H9 (cell line): ENCODE measurements at regions not wholly inside any gene's neighbourhood (a gene's known extent, or its start where the extent isn't known, plus 50 kb on each side); places are given as distances from the start of the nearest gene placed in this dataset.

Experiments used
- DNase-seq: peaks from one replicate; pipeline ENCODE4 v3.0.0-alpha.2; 2017
- H2AFZ ChIP-seq: one replicate; pipeline ENCODE4 v1.6.1; 2013; ENCODE audit warnings: mild to moderate bottlenecking, low read length, control low read depth, moderate library complexity
- H2AK5ac ChIP-seq: 2 replicates; pipeline ENCODE4 v1.6.1; 2013; ENCODE audit warnings: low read length, control low read depth, mixed read lengths; ENCODE audit not compliant: insufficient read length
- H2BK120ac ChIP-seq: one replicate; pipeline ENCODE4 v1.6.1; 2013; ENCODE audit warnings: low read depth, mild to moderate bottlenecking, low read length, control low read depth, inconsistent platforms; ENCODE audit not compliant: poor library complexity, severe bottlenecking
- H2BK12ac ChIP-seq: 2 replicates; pipeline ENCODE4 v1.6.1; 2013; ENCODE audit warnings: low read length, control low read depth, mixed read lengths, low read depth; ENCODE audit not compliant: insufficient read length
- H2BK15ac ChIP-seq: 2 replicates; pipeline ENCODE4 v1.6.1; 2013; ENCODE audit warnings: low read depth, low read length, control low read depth
- H2BK20ac ChIP-seq: one replicate; pipeline ENCODE4 v1.6.1; 2013; ENCODE audit warnings: low read depth, mild to moderate bottlenecking, low read length, control low read depth, inconsistent platforms; ENCODE audit not compliant: poor library complexity, severe bottlenecking
- H2BK5ac ChIP-seq: 2 replicates; pipeline ENCODE4 v1.6.1; 2013; ENCODE audit warnings: low read length, control low read depth, mixed read lengths; ENCODE audit not compliant: insufficient read length
- H3K14ac ChIP-seq: 2 replicates; pipeline ENCODE4 v1.6.1; 2013; ENCODE audit warnings: low read length, control low read depth; ENCODE audit not compliant: insufficient read depth
- H3K18ac ChIP-seq: 2 replicates; pipeline ENCODE4 v1.6.1; 2013; ENCODE audit warnings: low read depth, mild to moderate bottlenecking, mixed read lengths, low read length, control low read depth; ENCODE audit not compliant: insufficient read length
- H3K23ac ChIP-seq: 2 replicates; pipeline ENCODE4 v1.6.1; 2013; ENCODE audit warnings: low read length, control low read depth, mixed read lengths, low read depth; ENCODE audit not compliant: insufficient read length
- H3K23me2 ChIP-seq: 2 replicates; pipeline ENCODE4 v1.6.1; 2013; ENCODE audit warnings: low read depth, mild to moderate bottlenecking, mixed read lengths, low read length, control low read depth; ENCODE audit not compliant: insufficient read length, poor library complexity, severe bottlenecking
- H3K27ac ChIP-seq: 2 replicates; pipeline ENCODE4 v1.5.1; 2013; ENCODE audit warnings: low read length, control low read depth, mixed read lengths, low read depth; ENCODE audit not compliant: insufficient read length
- H3K27me3 ChIP-seq: 2 replicates; pipeline ENCODE4 v1.6.1; 2013; ENCODE audit warnings: low read length, control low read depth, inconsistent platforms; ENCODE audit not compliant: insufficient read depth
- H3K4ac ChIP-seq: 2 replicates; pipeline ENCODE4 v1.6.1; 2013; ENCODE audit warnings: low read depth, mild to moderate bottlenecking, control low read depth, inconsistent platforms, low read length, moderate library complexity
- H3K4me1 ChIP-seq: 2 replicates; pipeline ENCODE4 v1.6.1; 2013; ENCODE audit warnings: low read length, control low read depth, inconsistent platforms; ENCODE audit not compliant: insufficient read depth
- H3K4me2 ChIP-seq: 2 replicates; pipeline ENCODE4 v1.6.1; 2013; ENCODE audit warnings: low read length, control low read depth, mixed read lengths; ENCODE audit not compliant: insufficient read length, insufficient read depth
- H3K56ac ChIP-seq: 2 replicates; pipeline ENCODE4 v1.6.1; 2013; ENCODE audit warnings: low read depth, mild to moderate bottlenecking, mixed read lengths, low read length, control low read depth; ENCODE audit not compliant: insufficient read length
- H3K79me1 ChIP-seq: 2 replicates; pipeline ENCODE4 v1.6.1; 2013; ENCODE audit warnings: low read depth, mild to moderate bottlenecking, moderate library complexity, low read length, control low read depth, inconsistent platforms; ENCODE audit not compliant: insufficient read depth, poor library complexity, severe bottlenecking
- H3K79me2 ChIP-seq: 2 replicates; pipeline ENCODE4 v1.6.1; 2013; ENCODE audit warnings: low read length, control low read depth, inconsistent platforms; ENCODE audit not compliant: insufficient read depth
- H3K9ac ChIP-seq: 2 replicates; pipeline ENCODE4 v1.6.1; 2013; ENCODE audit warnings: low read length, control low read depth, mixed read lengths; ENCODE audit not compliant: insufficient read length; ENCODE audit errors: extremely low read depth
- H3K9me3 ChIP-seq: one replicate; pipeline ENCODE4 v1.6.1; 2013; ENCODE audit warnings: low read depth, low read length, inconsistent platforms; ENCODE audit not compliant: control insufficient read depth
- H3T11ph ChIP-seq: one replicate; pipeline ENCODE4 v1.6.1; 2013; ENCODE audit warnings: mild to moderate bottlenecking, low read length, control low read depth, inconsistent platforms
- H4K20me1 ChIP-seq: one replicate; pipeline ENCODE4 v1.6.1; 2013; ENCODE audit not compliant: control insufficient read depth, insufficient read length, insufficient read depth
- H4K5ac ChIP-seq: 2 replicates; pipeline ENCODE4 v1.6.1; 2013; ENCODE audit warnings: low read depth, mild to moderate bottlenecking, mixed read lengths, low read length, control low read depth; ENCODE audit not compliant: insufficient read length
- H4K8ac ChIP-seq: replicated peaks from 2 replicates; pipeline ENCODE4 v1.6.1; 2013; ENCODE audit warnings: low read length, control low read depth, mixed read lengths, low read depth; ENCODE audit not compliant: insufficient read length
- H4K91ac ChIP-seq: 2 replicates; pipeline ENCODE4 v1.6.1; 2013; ENCODE audit warnings: low read depth, mild to moderate bottlenecking, moderate library complexity, mixed read lengths, low read length, control low read depth; ENCODE audit not compliant: insufficient read length
- H3K27ac Mint-ChIP-seq, 3 experiments: 2 replicates in 2 of 3; 3 replicates in 1 of 3; pipeline ENCODE4 v1.8.0; 2020 to 2021; ENCODE audit warnings: mixed read lengths in 3 of 3, mild to moderate bottlenecking in 1 of 3, moderate library complexity in 1 of 3
- H3K27me3 Mint-ChIP-seq: 2 replicates; pipeline ENCODE4 v1.8.0; 2021; ENCODE audit warnings: low read depth, mild to moderate bottlenecking, moderate library complexity, mixed read lengths
- H3K36me3 Mint-ChIP-seq, 3 experiments: 2 replicates in 2 of 3; 3 replicates in 1 of 3; pipeline ENCODE4 v1.8.0; 2020 to 2021; ENCODE audit warnings: low read depth in 3 of 3, mixed read lengths in 3 of 3; ENCODE audit not compliant: insufficient read depth in 1 of 3
- H3K4me1 Mint-ChIP-seq, 2 experiments: 2 replicates each; pipeline ENCODE4 v1.8.0; 2020; ENCODE audit warnings: mixed read lengths in 2 of 2
- H3K4me3 Mint-ChIP-seq, 2 experiments: 2 replicates in 1 of 2; 3 replicates in 1 of 2; pipeline ENCODE4 v1.8.0; 2020 to 2021; ENCODE audit warnings: mild to moderate bottlenecking in 2 of 2, mixed read lengths in 2 of 2, moderate library complexity in 1 of 2
- H3K9me3 Mint-ChIP-seq, 2 experiments: 2 replicates in 1 of 2; 3 replicates in 1 of 2; pipeline ENCODE4 v1.8.0; 2020; ENCODE audit warnings: mild to moderate bottlenecking in 2 of 2, mixed read lengths in 2 of 2, moderate library complexity in 1 of 2
- WGBS: extraction: QIAGEN DNeasy Blood & Tissue Kit; methylation state at CpG from one replicate; pipeline ENCODE4 v1.1.7; 2013; ENCODE audit warnings: missing lambda C conversion rate, low lambda C conversion rate, mixed read lengths; ENCODE audit not compliant: insufficient read length; ENCODE audit errors: extremely low coverage; 5-methylcytosine and 5-hydroxymethylcytosine counted together
- TF ChIP-seq, protein P1 (sequence below): fragments of 200-600 bp; sonication (generic); conservative IDR thresholded peaks from 3 replicates; pipeline ENCODE4 v1.8.0; 2021; ENCODE audit warnings: antibody characterized with exemption, mild to moderate bottlenecking

DNA sequence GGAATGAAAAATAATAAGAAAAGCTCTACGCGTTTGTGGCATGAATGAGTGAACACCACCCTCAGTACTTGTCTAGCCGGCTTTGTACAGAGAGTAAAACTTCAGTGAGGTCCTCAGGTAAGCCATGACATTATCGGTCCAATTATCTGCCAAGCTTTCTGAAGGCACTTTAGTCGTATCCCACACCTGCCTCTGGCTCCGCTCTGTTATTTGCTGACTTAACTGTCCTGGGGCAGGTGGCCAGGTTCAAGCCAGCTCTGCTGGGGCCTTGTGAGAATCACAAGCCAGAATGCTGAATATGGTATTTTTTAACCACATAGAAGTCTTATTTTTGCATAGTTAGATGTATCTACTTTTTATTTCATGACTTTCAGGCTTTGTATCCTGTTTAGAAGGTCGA is 66.0 kb upstream of the FHIP2A start:
- Histone ChIP-seq H2BK20ac (no peak overlapping the region), H4K91ac (no peak overlapping the region), H4K5ac (no peak overlapping the region), H2BK5ac (no peak overlapping the region), H3K79me1 (no peaks in the 10 kb centered on the region), H3K27ac (no peak overlapping the region), H4K20me1 (no peaks in the 10 kb centered on the region), H2AFZ (no peak overlapping the region), H3K79me2 (no peaks in the 10 kb centered on the region), H3K18ac (no peak overlapping the region), H3K56ac (no peak overlapping the region), H4K8ac (no peak overlapping the region), H3K9ac (no peak overlapping the region), H3K4me1 (no peaks in the 10 kb centered on the region; the same call in 1 of the 2 replicates), H3K14ac (no peak overlapping the region), H3K4ac (no peak overlapping the region), H3K27me3 (no peaks in the 10 kb centered on the region), H3K23me2 (no peaks in the 10 kb centered on the region), H2BK12ac (no peak overlapping the region), H2AK5ac (no peak overlapping the region), H3K4me2 (no peak overlapping the region), H2BK120ac (no peak overlapping the region), H3K9me3 (no peaks in the 10 kb centered on the region), H2BK15ac (no peak overlapping the region), H3K23ac (no peak overlapping the region), H3T11ph (no peak overlapping the region)
- no peak overlapping the region for H3K4me3 Mint-ChIP-seq
- H3K9me3 Mint-ChIP-seq, result no peaks in the 10 kb centered on the region; a peak in 1 of 5 replicates
- H3K27me3 Mint-ChIP-seq, result no peaks in the 10 kb centered on the region
- TF ChIP-seq, protein P1, sequence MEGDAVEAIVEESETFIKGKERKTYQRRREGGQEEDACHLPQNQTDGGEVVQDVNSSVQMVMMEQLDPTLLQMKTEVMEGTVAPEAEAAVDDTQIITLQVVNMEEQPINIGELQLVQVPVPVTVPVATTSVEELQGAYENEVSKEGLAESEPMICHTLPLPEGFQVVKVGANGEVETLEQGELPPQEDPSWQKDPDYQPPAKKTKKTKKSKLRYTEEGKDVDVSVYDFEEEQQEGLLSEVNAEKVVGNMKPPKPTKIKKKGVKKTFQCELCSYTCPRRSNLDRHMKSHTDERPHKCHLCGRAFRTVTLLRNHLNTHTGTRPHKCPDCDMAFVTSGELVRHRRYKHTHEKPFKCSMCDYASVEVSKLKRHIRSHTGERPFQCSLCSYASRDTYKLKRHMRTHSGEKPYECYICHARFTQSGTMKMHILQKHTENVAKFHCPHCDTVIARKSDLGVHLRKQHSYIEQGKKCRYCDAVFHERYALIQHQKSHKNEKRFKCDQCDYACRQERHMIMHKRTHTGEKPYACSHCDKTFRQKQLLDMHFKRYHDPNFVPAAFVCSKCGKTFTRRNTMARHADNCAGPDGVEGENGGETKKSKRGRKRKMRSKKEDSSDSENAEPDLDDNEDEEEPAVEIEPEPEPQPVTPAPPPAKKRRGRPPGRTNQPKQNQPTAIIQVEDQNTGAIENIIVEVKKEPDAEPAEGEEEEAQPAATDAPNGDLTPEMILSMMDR, result no peak
- WGBS, result no CpG with 5 or more reads among the region's 7 CpGs
- H3K36me3 Mint-ChIP-seq, result no peaks in the 10 kb centered on the region
- H3K27ac Mint-ChIP-seq, result no peak overlapping the region
- H3K4me1 Mint-ChIP-seq, result no peaks in the 10 kb centered on the region
- no peak for DNase-seq
